ENCODE measurements at regions not wholly inside any gene's neighbourhood (a gene's known extent, or its start where the extent isn't known, plus 50 kb on each side); places are given as distances from the start of the nearest gene placed in this dataset.
"Not testable (repeated sequence)": the region's sequence is repeated elsewhere in the genome, so short reads cannot be mapped to it uniquely, and the experiment has no call there.

GRCh38 chr10:109809954-109810353 is 113.4 kb downstream of the XPNPEP1 start:
- not testable (repeated sequence) for DNase-seq (ENCODE audit: low read depth in 4 of 6, low spot score in 6 of 6); H3K27ac ChIP-seq (ENCODE audit: low read depth, low read length); H3K4me1 ChIP-seq (ENCODE audit: control insufficient read depth, insufficient read depth, low read length); H3K9me3 ChIP-seq (ENCODE audit: control insufficient read depth, insufficient read depth, low read length); H3K27me3 ChIP-seq (ENCODE audit: control insufficient read depth, insufficient read depth, low read length); H3K36me3 ChIP-seq (ENCODE audit: control insufficient read depth, insufficient read depth, low read length); H3K4me3 ChIP-seq (ENCODE audit: low read depth, low read length)
- WGBS (ENCODE audit: insufficient coverage) = no CpG with 5 or more reads among the region's 1 CpG

GRCh38 chr10:109801191-109801590 is 122.1 kb downstream of the XPNPEP1 start:
- H3K4me3 ChIP-seq (ENCODE audit: low read depth, low read length); H3K27me3 ChIP-seq (ENCODE audit: control insufficient read depth, insufficient read depth, low read length); DNase-seq (ENCODE audit: low read depth in 4 of 6, low spot score in 6 of 6); H3K36me3 ChIP-seq (ENCODE audit: control insufficient read depth, insufficient read depth, low read length); H3K9me3 ChIP-seq (ENCODE audit: control insufficient read depth, insufficient read depth, low read length); H3K27ac ChIP-seq (ENCODE audit: low read depth, low read length); H3K4me1 ChIP-seq (ENCODE audit: control insufficient read depth, insufficient read depth, low read length): not testable (repeated sequence)
- 93% methylated on average over 6 of the region's 14 CpGs for WGBS (ENCODE audit: insufficient coverage)

- WGBS (ENCODE audit: insufficient coverage) = 86% methylated on average over 2 of the region's 4 CpGs
- Histone ChIP-seq H3K27me3 (ENCODE audit: control insufficient read depth, insufficient read depth, low read length) (no peaks in the 10 kb centered on the region), H3K9me3 (ENCODE audit: control insufficient read depth, insufficient read depth, low read length) (no peaks in the 10 kb centered on the region), H3K4me1 (ENCODE audit: control insufficient read depth, insufficient read depth, low read length) (no peaks in the 10 kb centered on the region), H3K27ac (ENCODE audit: low read depth, low read length) (no peak overlapping the region), H3K4me3 (ENCODE audit: low read depth, low read length) (no peak overlapping the region), H3K36me3 (ENCODE audit: control insufficient read depth, insufficient read depth, low read length) (no peaks in the 10 kb centered on the region)
- DNase-seq (ENCODE audit: low read depth in 4 of 6, low spot score in 6 of 6) = peak in 1 of 6 donors; percentile 95
These were observed 132.7 kb downstream of the XPNPEP1 start for GRCh38 chr10:109790647-109791046.

- H3K4me1 ChIP-seq (ENCODE audit: control insufficient read depth, insufficient read depth, low read length) = no peaks in the 10 kb centered on the region
- no peak for DNase-seq (ENCODE audit: low read depth in 4 of 6, low spot score in 6 of 6)
- H3K27me3 ChIP-seq (ENCODE audit: control insufficient read depth, insufficient read depth, low read length) = no peaks in the 10 kb centered on the region
- H3K36me3 ChIP-seq (ENCODE audit: control insufficient read depth, insufficient read depth, low read length) = no peaks in the 10 kb centered on the region
- H3K27ac ChIP-seq (ENCODE audit: low read depth, low read length) = no peak overlapping the region
- H3K9me3 ChIP-seq (ENCODE audit: control insufficient read depth, insufficient read depth, low read length) = no peaks in the 10 kb centered on the region
- WGBS (ENCODE audit: insufficient coverage) = 81% methylated on average over 2 of the region's 3 CpGs
- no peak overlapping the region for H3K4me3 ChIP-seq (ENCODE audit: low read depth, low read length)
These were observed 139.1 kb downstream of the XPNPEP1 start for GRCh38 chr10:109784236-109784635.

GRCh38 chr10:109783286-109783685 is 140.0 kb downstream of the XPNPEP1 start:
- H3K27ac ChIP-seq (ENCODE audit: low read depth, low read length) = no peak overlapping the region
- no peaks in the 10 kb centered on the region for H3K9me3 ChIP-seq (ENCODE audit: control insufficient read depth, insufficient read depth, low read length)
- H3K4me3 ChIP-seq (ENCODE audit: low read depth, low read length) = no peak overlapping the region
- no peak for DNase-seq (ENCODE audit: low read depth in 4 of 6, low spot score in 6 of 6)
- no peaks in the 10 kb centered on the region for H3K36me3 ChIP-seq (ENCODE audit: control insufficient read depth, insufficient read depth, low read length)
- WGBS (ENCODE audit: insufficient coverage) = 100% methylated on average over 2 of the region's 5 CpGs
- H3K27me3 ChIP-seq (ENCODE audit: control insufficient read depth, insufficient read depth, low read length) = no peaks in the 10 kb centered on the region
- no peaks in the 10 kb centered on the region for H3K4me1 ChIP-seq (ENCODE audit: control insufficient read depth, insufficient read depth, low read length)

- H3K4me3 ChIP-seq (ENCODE audit: low read depth, low read length) = no peak overlapping the region
- H3K27ac ChIP-seq (ENCODE audit: low read depth, low read length) = no peak overlapping the region
- H3K4me1 ChIP-seq (ENCODE audit: control insufficient read depth, insufficient read depth, low read length) = no peaks in the 10 kb centered on the region
- H3K36me3 ChIP-seq (ENCODE audit: control insufficient read depth, insufficient read depth, low read length) = no peaks in the 10 kb centered on the region
- no peaks in the 10 kb centered on the region for H3K27me3 ChIP-seq (ENCODE audit: control insufficient read depth, insufficient read depth, low read length)
- H3K9me3 ChIP-seq (ENCODE audit: control insufficient read depth, insufficient read depth, low read length) = no peaks in the 10 kb centered on the region
- DNase-seq (ENCODE audit: low read depth in 4 of 6, low spot score in 6 of 6) = no peak
These were observed 142.3 kb downstream of the XPNPEP1 start for GRCh38 chr10:109780997-109781396.

GRCh38 chr10:109778993-109779392 is 144.3 kb downstream of the XPNPEP1 start:
- no peaks in the 10 kb centered on the region for H3K27me3 ChIP-seq (ENCODE audit: control insufficient read depth, insufficient read depth, low read length)
- WGBS (ENCODE audit: insufficient coverage) = no CpG with 5 or more reads among the region's 4 CpGs
- H3K36me3 ChIP-seq (ENCODE audit: control insufficient read depth, insufficient read depth, low read length) = no peaks in the 10 kb centered on the region

GRCh38 chr10:109774121-109774440 is 149.2 kb downstream of the XPNPEP1 start:
- no peaks in the 10 kb centered on the region for H3K9me3 ChIP-seq (ENCODE audit: control insufficient read depth, insufficient read depth, low read length)
- H3K36me3 ChIP-seq (ENCODE audit: control insufficient read depth, insufficient read depth, low read length) = no peaks in the 10 kb centered on the region
- WGBS (ENCODE audit: insufficient coverage) = 75% methylated on average over 1 of the region's 2 CpGs
- no peaks in the 10 kb centered on the region for H3K27me3 ChIP-seq (ENCODE audit: control insufficient read depth, insufficient read depth, low read length)
- H3K4me3 ChIP-seq (ENCODE audit: low read depth, low read length) = no peak overlapping the region
- H3K27ac ChIP-seq (ENCODE audit: low read depth, low read length) = no peak overlapping the region
- no peaks in the 10 kb centered on the region for H3K4me1 ChIP-seq (ENCODE audit: control insufficient read depth, insufficient read depth, low read length)
- no peak for DNase-seq (ENCODE audit: low read depth in 4 of 6, low spot score in 6 of 6)

More at GRCh38 chr10:109778993-109779392, 144.3 kb downstream of the XPNPEP1 start:
- H3K9me3 ChIP-seq (ENCODE audit: control insufficient read depth, insufficient read depth, low read length) = no peaks in the 10 kb centered on the region
- H3K4me3 ChIP-seq (ENCODE audit: low read depth, low read length) = no peak overlapping the region
- H3K27ac ChIP-seq (ENCODE audit: low read depth, low read length) = no peak overlapping the region
- DNase-seq (ENCODE audit: low read depth in 4 of 6, low spot score in 6 of 6) = no peak
- no peaks in the 10 kb centered on the region for H3K4me1 ChIP-seq (ENCODE audit: control insufficient read depth, insufficient read depth, low read length)

GRCh38 chr10:109773288-109774120 is 149.8 kb downstream of the XPNPEP1 start:
- 72% methylated on average over 3 of the region's 8 CpGs for WGBS (ENCODE audit: insufficient coverage)
- Histone ChIP-seq H3K4me3 (ENCODE audit: low read depth, low read length) (no peak overlapping the region), H3K27me3 (ENCODE audit: control insufficient read depth, insufficient read depth, low read length) (no peaks in the 10 kb centered on the region), H3K9me3 (ENCODE audit: control insufficient read depth, insufficient read depth, low read length) (no peaks in the 10 kb centered on the region), H3K4me1 (ENCODE audit: control insufficient read depth, insufficient read depth, low read length) (no peaks in the 10 kb centered on the region), H3K27ac (ENCODE audit: low read depth, low read length) (no peak overlapping the region), H3K36me3 (ENCODE audit: control insufficient read depth, insufficient read depth, low read length) (no peaks in the 10 kb centered on the region)
- DNase-seq (ENCODE audit: low read depth in 4 of 6, low spot score in 6 of 6) = peak in 3 of 6 donors; percentile 20 to 83 (median 72)

GRCh38 chr10:109770663-109771062 is 152.6 kb downstream of the XPNPEP1 start:
- Histone ChIP-seq H3K27me3 (ENCODE audit: control insufficient read depth, insufficient read depth, low read length) (no peaks in the 10 kb centered on the region), H3K9me3 (ENCODE audit: control insufficient read depth, insufficient read depth, low read length) (no peaks in the 10 kb centered on the region), H3K4me1 (ENCODE audit: control insufficient read depth, insufficient read depth, low read length) (no peaks in the 10 kb centered on the region), H3K4me3 (ENCODE audit: low read depth, low read length) (no peak overlapping the region), H3K36me3 (ENCODE audit: control insufficient read depth, insufficient read depth, low read length) (no peaks in the 10 kb centered on the region), H3K27ac (ENCODE audit: low read depth, low read length) (no peak overlapping the region)
- DNase-seq (ENCODE audit: low read depth in 4 of 6, low spot score in 6 of 6) = peak in 3 of 6 donors; percentile 15 to 57 (median 57)
- WGBS (ENCODE audit: insufficient coverage) = no CpG with 5 or more reads among the region's 1 CpG
